ENCODE measurements at regions not wholly inside any gene's neighbourhood (a gene's known extent, or its start where the extent isn't known, plus 50 kb on each side); places are given as distances from the start of the nearest gene placed in this dataset.

GRCh38 chr13:109649713-109650112, 136.7 kb downstream of the IRS2 start:
- no peaks in the 10 kb centered on the region for H3K36me3 ChIP-seq
- no peaks in the 10 kb centered on the region for H3K4me1 ChIP-seq
- H3K27ac ChIP-seq, result no peak overlapping the region
- H3K27me3 ChIP-seq, result no peaks in the 10 kb centered on the region
- DNase-seq (ENCODE audit: low spot score), result no peak
- H3K4me3 ChIP-seq, result no peak overlapping the region
- no peak for TF ChIP-seq CTCF (IDR thresholded peaks at IDR 0.05)
- no peaks in the 10 kb centered on the region for H3K9me3 ChIP-seq

GRCh38 chr13:109647699-109648098, 138.7 kb downstream of the IRS2 start:
- H3K36me3 ChIP-seq, result no peaks in the 10 kb centered on the region
- no peak overlapping the region for H3K27ac ChIP-seq
- no peaks in the 10 kb centered on the region for H3K4me1 ChIP-seq
- H3K4me3 ChIP-seq, result no peak overlapping the region
- H3K27me3 ChIP-seq, result no peaks in the 10 kb centered on the region
- TF ChIP-seq CTCF (IDR thresholded peaks at IDR 0.05), result no peak
- DNase-seq (ENCODE audit: low spot score), result no peak
- no peaks in the 10 kb centered on the region for H3K9me3 ChIP-seq

DNA sequence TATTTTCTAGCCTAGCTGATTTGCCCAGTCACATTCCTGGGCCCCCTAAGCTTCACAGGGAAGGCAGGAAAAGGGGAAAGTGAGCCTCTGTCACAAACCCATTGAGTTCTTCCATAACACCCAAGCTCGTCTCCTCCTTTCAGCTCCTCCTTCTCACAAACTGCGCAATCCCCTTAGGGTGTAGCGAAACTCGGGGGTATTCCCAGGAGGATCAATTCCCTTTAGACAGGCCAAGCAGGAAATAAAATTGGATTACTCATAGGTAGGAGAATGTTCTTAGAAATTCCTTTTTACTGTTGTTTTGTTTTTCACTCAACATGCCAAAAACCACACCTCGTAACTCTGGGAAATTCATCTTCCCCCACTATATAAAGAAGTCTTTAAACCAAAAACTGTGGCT, 139.3 kb downstream of the IRS2 start:
- no peak for TF ChIP-seq CTCF (IDR thresholded peaks at IDR 0.05)
- no peak for DNase-seq (ENCODE audit: low spot score)
- no peaks in the 10 kb centered on the region for H3K9me3 ChIP-seq
- H3K4me3 ChIP-seq, result no peak overlapping the region
- H3K4me1 ChIP-seq, result no peaks in the 10 kb centered on the region
- no peak overlapping the region for H3K27ac ChIP-seq
- H3K36me3 ChIP-seq, result no peaks in the 10 kb centered on the region
- no peaks in the 10 kb centered on the region for H3K27me3 ChIP-seq

- TF ChIP-seq CTCF (IDR thresholded peaks at IDR 0.05), result no peak
- Histone ChIP-seq H3K4me1 (no peaks in the 10 kb centered on the region), H3K36me3 (no peaks in the 10 kb centered on the region), H3K9me3 (peaks cover 0 to 5% of the 10 kb centered on the region in 2 donors), H3K27ac (no peak overlapping the region), H3K27me3 (no peaks in the 10 kb centered on the region), H3K4me3 (no peak overlapping the region)
- no peak for DNase-seq (ENCODE audit: low spot score)
These were observed 140.0 kb downstream of the IRS2 start for GRCh38 chr13:109646423-109646822.

DNA sequence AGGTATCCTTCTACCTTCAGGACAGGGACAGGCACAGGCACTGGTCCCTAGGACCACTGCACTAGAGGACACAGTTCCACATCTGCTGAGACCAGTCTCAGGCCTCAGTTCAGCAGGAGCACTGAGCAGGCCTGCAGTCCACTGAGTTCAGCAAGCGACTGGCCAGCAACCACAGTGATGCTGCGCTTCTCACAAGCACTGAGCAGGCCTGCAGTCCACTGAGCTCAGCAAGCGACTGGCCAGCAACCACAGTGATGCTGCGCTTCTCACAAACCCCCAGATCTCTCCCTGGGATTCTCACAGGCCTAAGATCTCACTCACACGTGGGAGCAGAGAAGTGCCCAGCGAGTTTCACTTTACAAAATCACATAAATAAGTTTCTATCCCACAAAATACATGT, 140.6 kb downstream of the IRS2 start:
- no peak for TF ChIP-seq CTCF (IDR thresholded peaks at IDR 0.05)
- peaks cover 0 to 11% of the 10 kb centered on the region in 2 donors for H3K9me3 ChIP-seq
- no peaks in the 10 kb centered on the region for H3K27me3 ChIP-seq
- H3K27ac ChIP-seq, result no peak overlapping the region
- no peak overlapping the region for H3K4me3 ChIP-seq
- no peaks in the 10 kb centered on the region for H3K36me3 ChIP-seq
- H3K4me1 ChIP-seq, result no peaks in the 10 kb centered on the region
- no peak for DNase-seq (ENCODE audit: low spot score)

- no peak for TF ChIP-seq CTCF (IDR thresholded peaks at IDR 0.05)
- DNase-seq (ENCODE audit: low spot score), result no peak
These were observed 141.4 kb downstream of the IRS2 start for GRCh38 chr13:109644956-109645355.

More at GRCh38 chr13:109644956-109645355, 141.4 kb downstream of the IRS2 start:
- H3K27me3 ChIP-seq, result no peaks in the 10 kb centered on the region
- peaks cover 0 to 20% of the 10 kb centered on the region in 2 donors for H3K9me3 ChIP-seq
- no peak overlapping the region for H3K4me3 ChIP-seq
- H3K27ac ChIP-seq, result no peak overlapping the region
- no peaks in the 10 kb centered on the region for H3K4me1 ChIP-seq
- H3K36me3 ChIP-seq, result no peaks in the 10 kb centered on the region
